ENCODE measurements at regions not wholly inside any gene's neighbourhood (a gene's known extent, or its start where the extent isn't known, plus 50 kb on each side); places are given as distances from the start of the nearest gene placed in this dataset.

- no peak overlapping the region for H2BK120ac ChIP-seq (ENCODE audit: low read depth, low read length, poor library complexity, severe bottlenecking)
- no peak overlapping the region for H3K27ac Mint-ChIP-seq
- no peak overlapping the region for H2BK20ac ChIP-seq (ENCODE audit: low read depth, low read length, poor library complexity, severe bottlenecking)
- no peak for DNase-seq
- H3K4me1 ChIP-seq (ENCODE audit: insufficient read depth, low read length): no peaks in the 10 kb centered on the region; the same call in 1 of the 2 replicates
- no peak overlapping the region for H2BK12ac ChIP-seq (ENCODE audit: insufficient read length, low read depth, low read length)
- no peak overlapping the region for H3K27ac ChIP-seq (ENCODE audit: insufficient read length, low read depth, low read length)
- WGBS (ENCODE audit: extremely low coverage, insufficient read length, low lambda C conversion rate): no CpG with 5 or more reads among the region's 5 CpGs
- H3K79me2 ChIP-seq (ENCODE audit: insufficient read depth, low read length): no peaks in the 10 kb centered on the region; the same call in 1 of the 2 replicates
- peaks cover 13% of the 10 kb centered on the region in 2 experiments for H3K9me3 Mint-ChIP-seq
- no peak overlapping the region for H3K14ac ChIP-seq (ENCODE audit: insufficient read depth, low read length)
- no peak overlapping the region for H3K4ac ChIP-seq (ENCODE audit: low read depth, low read length)
- H2BK5ac ChIP-seq (ENCODE audit: insufficient read length, low read length): no peak overlapping the region
- H3K27me3 Mint-ChIP-seq (ENCODE audit: low read depth): peaks cover 3% of the 10 kb centered on the region
- no peaks in the 10 kb centered on the region for H3K9me3 ChIP-seq (ENCODE audit: control insufficient read depth, low read depth, low read length)
- H3K9ac ChIP-seq (ENCODE audit: extremely low read depth, insufficient read length, low read length): no peak overlapping the region
- H2AK5ac ChIP-seq (ENCODE audit: insufficient read length, low read length): no peak overlapping the region
- no peak overlapping the region for H4K8ac ChIP-seq (replicated peaks; ENCODE audit: insufficient read length, low read depth, low read length)
- no peak overlapping the region for H3K4me2 ChIP-seq (ENCODE audit: insufficient read depth, insufficient read length, low read length)
- no peak overlapping the region for H2AFZ ChIP-seq (ENCODE audit: low read length)
- no peak overlapping the region for H3K56ac ChIP-seq (ENCODE audit: insufficient read length, low read depth, low read length)
- H3K27me3 ChIP-seq (ENCODE audit: insufficient read depth, low read length): no peaks in the 10 kb centered on the region
- no peak for TF ChIP-seq CTCF (conservative IDR thresholded peaks at IDR 0.05)
- H3T11ph ChIP-seq (ENCODE audit: low read length): no peak overlapping the region
- no peaks in the 10 kb centered on the region for H4K20me1 ChIP-seq (ENCODE audit: control insufficient read depth, insufficient read depth, insufficient read length)
- H3K23ac ChIP-seq (ENCODE audit: insufficient read length, low read depth, low read length): no peak overlapping the region
- H3K4me3 Mint-ChIP-seq: no peak overlapping the region
- no peaks in the 10 kb centered on the region for H3K79me1 ChIP-seq (ENCODE audit: insufficient read depth, low read depth, low read length, poor library complexity, severe bottlenecking)
- no peak overlapping the region for H4K91ac ChIP-seq (ENCODE audit: insufficient read length, low read depth, low read length)
- no peak overlapping the region for H3K18ac ChIP-seq (ENCODE audit: insufficient read length, low read depth, low read length)
- no peak overlapping the region for H4K5ac ChIP-seq (ENCODE audit: insufficient read length, low read depth, low read length)
- peaks cover 3 to 6% of the 10 kb centered on the region in 2 experiments for H3K4me1 Mint-ChIP-seq
- H2BK15ac ChIP-seq (ENCODE audit: low read depth, low read length): no peak overlapping the region
- no peaks in the 10 kb centered on the region for H3K23me2 ChIP-seq (ENCODE audit: insufficient read length, low read depth, low read length, poor library complexity, severe bottlenecking)
- peaks cover 3 to 9% (median 8%) of the 10 kb centered on the region in 3 experiments; a peak in 4 of 7 replicates for H3K36me3 Mint-ChIP-seq (ENCODE audit: insufficient read depth in 1 of 3, low read depth in 3 of 3)
These were observed 384.6 kb upstream of the ADARB2 start for GRCh38 chr10:2121929-2122328.
